Right atrium auricular region (tissue), 2 donors: ENCODE measurements at regions not wholly inside any gene's neighbourhood (a gene's known extent, or its start where the extent isn't known, plus 50 kb on each side); places are given as distances from the start of the nearest gene placed in this dataset.

Experiments
- DNase-seq: peaks from one replicate; pipeline ENCODE4 v3.0.0-alpha.2; 2019; ENCODE audit warnings: low spot score
- H3K27ac ChIP-seq, 2 donors: fragments of 200-600 bp; sonication (generic); 1 replicate in 1 of 2; 2 replicates in 1 of 2; pipeline ENCODE4 v1.5.1; 2016 to 2019
- H3K27me3 ChIP-seq, 2 donors: fragments of 200-600 bp; sonication (generic); one replicate each; pipeline versions ENCODE4 v1.5.1 to v1.6.0; 2017 to 2019
- H3K36me3 ChIP-seq: fragments of 200-600 bp; sonication (generic); one replicate; pipeline ENCODE4 v1.5.1; 2016
- H3K4me1 ChIP-seq, 2 donors: fragments of 200-600 bp; sonication (generic); one replicate each; pipeline versions ENCODE4 v1.5.1 to v1.6.0; 2017 to 2019
- H3K4me3 ChIP-seq, 2 donors: fragments of 200-600 bp; sonication (generic); 1 replicate in 1 of 2; 2 replicates in 1 of 2; pipeline ENCODE4 v1.5.1; 2017 to 2019; ENCODE audit warnings: mild to moderate bottlenecking in 1 of 2, moderate library complexity in 1 of 2
- H3K9me3 ChIP-seq, 2 donors: fragments of 200-600 bp; sonication (generic); one replicate each; pipeline ENCODE4 v1.5.1; 2019
- TF ChIP-seq, protein P1 (sequence below), 2 donors: fragments of 200-600 bp; sonication (generic); IDR thresholded peaks; one replicate each; pipeline ENCODE4 v1.5.1; 2019; ENCODE audit warnings: antibody characterized with exemption in 2 of 2

GRCh38 chr2:121826036-121826435, 70.6 kb downstream of the TSN start:
- TF ChIP-seq, protein P1, sequence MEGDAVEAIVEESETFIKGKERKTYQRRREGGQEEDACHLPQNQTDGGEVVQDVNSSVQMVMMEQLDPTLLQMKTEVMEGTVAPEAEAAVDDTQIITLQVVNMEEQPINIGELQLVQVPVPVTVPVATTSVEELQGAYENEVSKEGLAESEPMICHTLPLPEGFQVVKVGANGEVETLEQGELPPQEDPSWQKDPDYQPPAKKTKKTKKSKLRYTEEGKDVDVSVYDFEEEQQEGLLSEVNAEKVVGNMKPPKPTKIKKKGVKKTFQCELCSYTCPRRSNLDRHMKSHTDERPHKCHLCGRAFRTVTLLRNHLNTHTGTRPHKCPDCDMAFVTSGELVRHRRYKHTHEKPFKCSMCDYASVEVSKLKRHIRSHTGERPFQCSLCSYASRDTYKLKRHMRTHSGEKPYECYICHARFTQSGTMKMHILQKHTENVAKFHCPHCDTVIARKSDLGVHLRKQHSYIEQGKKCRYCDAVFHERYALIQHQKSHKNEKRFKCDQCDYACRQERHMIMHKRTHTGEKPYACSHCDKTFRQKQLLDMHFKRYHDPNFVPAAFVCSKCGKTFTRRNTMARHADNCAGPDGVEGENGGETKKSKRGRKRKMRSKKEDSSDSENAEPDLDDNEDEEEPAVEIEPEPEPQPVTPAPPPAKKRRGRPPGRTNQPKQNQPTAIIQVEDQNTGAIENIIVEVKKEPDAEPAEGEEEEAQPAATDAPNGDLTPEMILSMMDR (IDR thresholded peaks at IDR 0.05): no peak
- no peak overlapping the region for H3K4me3 ChIP-seq
- H3K27ac ChIP-seq: no peak overlapping the region
- H3K36me3 ChIP-seq: no peaks in the 10 kb centered on the region
- peaks cover 0 to 10% of the 10 kb centered on the region in 2 donors for H3K9me3 ChIP-seq
- DNase-seq: no peak
- H3K4me1 ChIP-seq: no peaks in the 10 kb centered on the region
- H3K27me3 ChIP-seq: no peaks in the 10 kb centered on the region

DNA sequence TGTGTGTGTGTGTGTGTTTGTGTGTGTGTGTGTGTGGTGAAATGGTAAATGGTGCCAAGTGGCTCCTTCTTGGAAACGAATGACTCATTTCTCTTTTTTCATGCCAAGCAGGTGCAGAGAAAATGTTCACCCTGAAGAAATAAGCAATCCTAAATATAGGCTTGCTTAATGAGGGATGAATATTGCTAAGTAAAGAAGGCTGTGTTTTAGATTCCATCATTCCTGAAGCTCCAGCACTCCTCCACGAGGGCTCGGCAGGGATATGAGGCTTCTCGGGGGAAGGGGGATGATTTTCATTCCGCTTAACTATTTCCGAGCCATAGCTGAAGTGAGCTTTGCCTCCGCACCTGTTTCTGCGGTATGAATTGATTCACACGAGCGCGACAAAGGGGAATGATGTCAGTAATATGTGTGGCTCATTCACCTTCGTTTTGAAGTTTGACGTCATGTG, 72.9 kb downstream of the TSN start:
- H3K27ac ChIP-seq: no peak overlapping the region
- no peaks in the 10 kb centered on the region for H3K36me3 ChIP-seq
- TF ChIP-seq, protein P1 (IDR thresholded peaks at IDR 0.05): no peak
- no peak for DNase-seq
- no peaks in the 10 kb centered on the region for H3K27me3 ChIP-seq
- no peak overlapping the region for H3K4me3 ChIP-seq
- H3K9me3 ChIP-seq: peaks cover 0 to 2% of the 10 kb centered on the region in 2 donors
- no peaks in the 10 kb centered on the region for H3K4me1 ChIP-seq

- no peaks in the 10 kb centered on the region for H3K36me3 ChIP-seq
Observed at GRCh38 chr2:121830809-121831208, 75.4 kb downstream of the TSN start.

GRCh38 chr2:121831841-121832240, 76.4 kb downstream of the TSN start:
- TF ChIP-seq, protein P1 (IDR thresholded peaks at IDR 0.05): no peak
- Histone ChIP-seq H3K9me3 (no peaks in the 10 kb centered on the region), H3K27ac (peak overlapping the region; percentile 13 to 41), H3K27me3 (no peaks in the 10 kb centered on the region), H3K4me1 (peaks cover 0 to 8% of the 10 kb centered on the region in 2 donors), H3K4me3 (no peak overlapping the region), H3K36me3 (no peaks in the 10 kb centered on the region)
- DNase-seq: peak; percentile 76

More at GRCh38 chr2:121830809-121831208, 75.4 kb downstream of the TSN start:
- no peak for DNase-seq
- Histone ChIP-seq H3K4me3 (no peak overlapping the region), H3K9me3 (no peaks in the 10 kb centered on the region), H3K27me3 (no peaks in the 10 kb centered on the region), H3K4me1 (no peaks in the 10 kb centered on the region), H3K27ac (no peak overlapping the region)
- TF ChIP-seq, protein P1 (IDR thresholded peaks at IDR 0.05): no peak

- H3K36me3 ChIP-seq: no peaks in the 10 kb centered on the region
- H3K27me3 ChIP-seq: no peaks in the 10 kb centered on the region
- TF ChIP-seq, protein P1 (IDR thresholded peaks at IDR 0.05): no peak
- peaks cover 0 to 16% of the 10 kb centered on the region in 2 donors for H3K4me1 ChIP-seq
- peak overlapping the region; percentile 13 to 41 for H3K27ac ChIP-seq
- H3K9me3 ChIP-seq: no peaks in the 10 kb centered on the region
- no peak overlapping the region for H3K4me3 ChIP-seq
- no peak for DNase-seq
Observed at GRCh38 chr2:121832412-121833357, 77.2 kb downstream of the TSN start.
